Activated CD4-positive, CD25-positive, alpha-beta regulatory T cell (primary cell): ENCODE measurements at regions not wholly inside any gene's neighbourhood (a gene's known extent, or its start where the extent isn't known, plus 50 kb on each side); places are given as distances from the start of the nearest gene placed in this dataset.

Experiments used
- DNase-seq, 4 experiments: peaks; one replicate each; lab custom pipeline; 2025; lab: John Stamatoyannopoulos, UW

- DNase-seq = no peak
Measured at GRCh38 chr18:44065206-44065605, 615.5 kb upstream of the SETBP1 start.

GRCh38 chr18:44066541-44066940 is 614.1 kb upstream of the SETBP1 start:
- DNase-seq = no peak

GRCh38 chr18:44067186-44067585 is 613.5 kb upstream of the SETBP1 start:
- no peak for DNase-seq

GRCh38 chr18:44075038-44075437 is 605.6 kb upstream of the SETBP1 start:
- no peak for DNase-seq

- DNase-seq = no peak
Measured at GRCh38 chr18:44079606-44080005, 601.1 kb upstream of the SETBP1 start.

GRCh38 chr18:44080054-44080453 is 600.6 kb upstream of the SETBP1 start:
- DNase-seq = no peak

- no peak for DNase-seq
Measured at GRCh38 chr18:44089732-44090131, 591.0 kb upstream of the SETBP1 start.

GRCh38 chr18:44090453-44090852 is 590.2 kb upstream of the SETBP1 start:
- no peak for DNase-seq

- DNase-seq = no peak
Measured at GRCh38 chr18:44093253-44093652, 587.4 kb upstream of the SETBP1 start.

- no peak for DNase-seq
Measured at GRCh38 chr18:44096016-44096415, 584.7 kb upstream of the SETBP1 start.

GRCh38 chr18:44098551-44099098 is 582.1 kb upstream of the SETBP1 start:
- no peak for DNase-seq

- no peak for DNase-seq
Measured at GRCh38 chr18:44107187-44107586, 573.5 kb upstream of the SETBP1 start.

GRCh38 chr18:44111337-44111736 is 569.4 kb upstream of the SETBP1 start:
- no peak for DNase-seq

- no peak for DNase-seq
Measured at GRCh38 chr18:44117821-44118220, 562.9 kb upstream of the SETBP1 start.

- no peak for DNase-seq
Measured at GRCh38 chr18:44119607-44120006, 561.1 kb upstream of the SETBP1 start.

GRCh38 chr18:44123743-44124142 is 556.9 kb upstream of the SETBP1 start:
- no peak for DNase-seq

- no peak for DNase-seq
Measured at GRCh38 chr18:44125446-44125845, 555.2 kb upstream of the SETBP1 start.

GRCh38 chr18:44126598-44126997 is 554.1 kb upstream of the SETBP1 start:
- DNase-seq = no peak

- no peak for DNase-seq
Measured at GRCh38 chr18:44128365-44128764, 552.3 kb upstream of the SETBP1 start.

- no peak for DNase-seq
Measured at GRCh38 chr18:44130376-44130942, 550.2 kb upstream of the SETBP1 start.

GRCh38 chr18:44133483-44133882 is 547.2 kb upstream of the SETBP1 start:
- no peak for DNase-seq

- no peak for DNase-seq
Measured at GRCh38 chr18:44134447-44134846, 546.2 kb upstream of the SETBP1 start.

- no peak for DNase-seq
Measured at GRCh38 chr18:44135741-44136140, 544.9 kb upstream of the SETBP1 start.

- no peak for DNase-seq
Measured at GRCh38 chr18:44136326-44136725, 544.4 kb upstream of the SETBP1 start.
